Femur (tissue), 1 donor: ENCODE measurements at regions not wholly inside any gene's neighbourhood (a gene's known extent, or its start where the extent isn't known, plus 50 kb on each side); places are given as distances from the start of the nearest gene placed in this dataset.
"Not testable (repeated sequence)": the region's sequence is repeated elsewhere in the genome, so short reads cannot be mapped to it uniquely, and the experiment has no call there.

Experiments used
- DNase-seq: peaks from one replicate; pipeline ENCODE4 v3.0.0-alpha.2; 2017

DNA sequence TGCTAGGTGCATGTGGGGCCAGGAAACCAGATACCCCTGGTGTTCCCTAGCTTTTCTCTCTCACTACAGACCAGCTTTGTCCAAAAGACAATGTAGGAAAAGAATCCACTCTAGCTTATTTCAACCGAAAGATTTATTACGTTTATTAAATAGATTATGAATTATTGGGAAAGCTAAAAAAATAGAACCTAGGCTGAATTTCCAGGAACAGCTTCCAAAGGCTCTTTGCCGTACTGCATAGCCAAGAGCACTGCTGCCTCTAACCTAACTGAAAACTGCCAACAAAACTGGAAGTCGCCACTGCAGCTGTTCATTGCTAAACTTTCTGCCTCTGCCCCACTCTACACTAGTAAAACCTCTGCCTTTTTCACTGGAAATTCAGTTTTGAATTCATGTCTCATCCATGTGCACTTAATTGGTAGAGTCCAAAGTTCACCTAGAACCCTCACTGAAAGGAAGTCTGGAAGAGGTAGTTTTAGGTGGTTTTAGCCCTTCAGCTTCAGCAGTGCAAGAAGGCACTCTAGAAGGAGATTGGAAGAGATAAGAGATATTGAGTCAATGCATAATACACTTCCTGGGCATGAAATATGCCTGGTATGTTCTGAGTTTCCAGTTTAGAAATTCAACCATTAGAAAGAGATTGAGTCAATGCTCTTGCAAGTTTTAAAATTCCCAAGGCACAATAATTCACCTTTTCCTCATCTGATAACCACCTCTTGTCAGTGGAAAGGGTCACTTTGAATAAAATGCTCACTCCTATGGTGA is 927.9 kb downstream of the MAT2B start:
- peak; percentile 25 for DNase-seq

GRCh38 chr5:164435576-164435975 is 930.2 kb downstream of the MAT2B start:
- no peak for DNase-seq

- DNase-seq, result no peak
These were observed 934.4 kb downstream of the MAT2B start for GRCh38 chr5:164439799-164440198.

GRCh38 chr5:164449460-164449859 is 944.0 kb downstream of the MAT2B start:
- no peak for DNase-seq

- DNase-seq, result no peak
These were observed 960.6 kb downstream of the MAT2B start for GRCh38 chr5:164466033-164466432.

DNA sequence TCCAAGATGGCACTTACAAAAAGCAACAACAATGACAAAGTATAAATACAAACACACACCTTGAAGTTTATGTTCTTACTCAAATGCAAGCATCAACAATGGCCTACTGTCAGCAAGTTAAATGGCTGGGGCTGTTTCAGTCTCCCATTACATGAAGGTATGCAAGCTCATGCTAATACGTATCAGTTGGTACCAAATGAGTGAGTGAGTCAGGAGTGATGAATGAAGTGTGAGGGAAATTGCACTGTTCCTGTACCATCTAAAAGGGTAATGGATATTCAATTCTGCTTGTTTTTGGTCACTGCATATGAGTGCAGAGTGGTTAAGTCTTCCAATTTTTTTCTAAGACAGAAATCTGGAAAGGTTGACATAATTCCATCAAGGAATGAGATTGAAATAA is 964.9 kb downstream of the MAT2B start:
- DNase-seq, result no peak

DNA sequence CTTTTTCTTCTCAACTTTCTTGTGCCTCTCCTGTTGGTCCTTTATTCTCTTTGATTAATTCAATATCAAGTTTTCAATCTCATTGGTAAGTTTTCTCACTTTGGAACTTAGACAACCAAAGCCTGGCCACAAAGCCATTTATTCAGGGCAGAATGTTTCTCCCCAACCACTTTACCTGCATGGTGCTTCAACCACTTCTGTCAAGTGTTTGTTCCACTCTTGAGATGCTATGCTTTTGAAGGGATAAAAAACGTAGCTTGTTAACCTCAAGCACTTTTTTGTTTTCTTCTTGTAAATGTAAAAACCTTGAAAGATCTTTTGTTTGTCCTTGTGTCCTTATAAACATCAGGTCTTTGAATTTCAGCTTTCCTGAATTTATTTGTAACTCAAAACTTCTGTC is 966.7 kb downstream of the MAT2B start:
- no peak for DNase-seq

GRCh38 chr5:164475339-164475977 is 970.0 kb downstream of the MAT2B start:
- no peak for DNase-seq

DNA sequence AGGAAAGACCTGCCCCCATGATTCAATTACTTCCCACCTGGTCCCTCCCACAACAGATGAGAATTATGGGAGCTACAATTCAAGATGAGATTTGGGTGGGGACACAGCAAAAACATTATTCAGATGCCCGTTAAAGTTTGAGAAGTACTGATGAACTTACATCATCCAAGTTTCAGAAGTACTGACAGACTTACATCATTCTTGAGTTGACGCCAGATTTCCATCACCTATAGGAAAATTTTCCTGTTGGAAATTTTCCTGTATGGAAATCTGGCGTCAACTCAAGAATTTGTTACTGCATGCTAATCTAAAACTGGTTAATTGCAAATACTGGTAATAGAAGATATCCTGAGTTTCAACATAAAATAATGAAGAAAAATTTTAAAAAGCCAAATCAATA is 975.9 kb downstream of the MAT2B start:
- DNase-seq, result no peak

- no peak for DNase-seq
These were observed 976.9 kb downstream of the MAT2B start for GRCh38 chr5:164482351-164482750.

DNA sequence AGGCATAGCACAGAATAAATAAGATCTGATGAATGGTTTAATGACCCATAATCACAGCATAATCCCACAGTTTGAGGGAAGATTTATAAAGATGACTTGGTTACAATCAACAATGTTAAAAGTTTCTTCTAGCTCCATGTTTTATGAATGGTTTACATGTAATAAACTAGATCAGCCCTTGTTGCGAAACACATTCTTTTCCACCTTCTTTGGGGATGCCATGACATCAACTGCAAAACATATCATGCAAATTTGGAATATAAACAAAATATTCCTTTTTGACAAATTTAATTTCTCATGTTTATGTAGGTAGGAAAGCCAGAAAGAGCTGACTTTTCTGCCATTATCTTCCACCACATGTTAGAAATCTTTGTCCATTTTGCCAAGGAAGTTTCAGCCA is 979.5 kb downstream of the MAT2B start:
- no peak for DNase-seq

GRCh38 chr5:164487939-164488338 is 982.5 kb downstream of the MAT2B start:
- no peak for DNase-seq

- DNase-seq, result no peak
These were observed 992.1 kb downstream of the MAT2B start for GRCh38 chr5:164497311-164498064.

DNA sequence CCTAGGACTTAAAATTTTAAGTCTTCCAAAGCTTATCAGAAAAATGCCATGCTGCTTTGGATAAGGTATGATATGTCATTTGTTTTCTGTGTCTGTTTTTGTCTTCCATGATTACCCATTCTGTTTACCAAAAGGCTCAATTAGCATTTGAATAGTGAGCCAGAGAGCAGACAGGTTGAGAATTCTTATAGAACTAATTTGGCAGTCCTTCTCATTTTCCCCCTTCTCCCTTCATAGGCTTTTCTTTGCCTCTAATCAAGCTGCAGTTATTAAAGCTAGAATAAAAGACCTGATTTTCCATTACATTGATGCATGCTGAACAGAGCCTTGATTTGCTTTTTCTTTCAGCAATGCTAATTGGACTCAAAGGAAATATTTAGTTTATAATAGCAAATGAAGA is 993.0 kb downstream of the MAT2B start:
- DNase-seq, result no peak

GRCh38 chr5:164500856-164501255 is 995.4 kb downstream of the MAT2B start:
- DNase-seq, result no peak

DNA sequence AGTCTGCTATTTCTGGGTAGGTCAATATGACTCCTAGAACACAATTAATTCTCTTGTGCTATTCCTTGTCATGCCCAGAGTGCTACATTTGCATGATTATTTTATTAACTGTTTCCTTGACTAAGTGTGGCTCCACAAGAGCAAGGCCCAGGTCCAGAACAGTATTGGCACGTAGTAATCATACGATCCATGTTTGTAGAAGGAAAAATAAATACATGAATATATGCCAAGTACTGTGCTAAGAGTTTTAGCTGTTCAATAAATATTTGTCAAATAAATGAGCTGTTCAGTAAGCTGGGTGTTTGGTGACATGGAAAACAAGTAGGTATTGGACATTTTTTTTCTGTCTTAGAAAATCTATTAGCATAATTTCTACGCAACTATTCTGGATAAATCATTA is 995.9 kb downstream of the MAT2B start:
- DNase-seq, result no peak

DNA sequence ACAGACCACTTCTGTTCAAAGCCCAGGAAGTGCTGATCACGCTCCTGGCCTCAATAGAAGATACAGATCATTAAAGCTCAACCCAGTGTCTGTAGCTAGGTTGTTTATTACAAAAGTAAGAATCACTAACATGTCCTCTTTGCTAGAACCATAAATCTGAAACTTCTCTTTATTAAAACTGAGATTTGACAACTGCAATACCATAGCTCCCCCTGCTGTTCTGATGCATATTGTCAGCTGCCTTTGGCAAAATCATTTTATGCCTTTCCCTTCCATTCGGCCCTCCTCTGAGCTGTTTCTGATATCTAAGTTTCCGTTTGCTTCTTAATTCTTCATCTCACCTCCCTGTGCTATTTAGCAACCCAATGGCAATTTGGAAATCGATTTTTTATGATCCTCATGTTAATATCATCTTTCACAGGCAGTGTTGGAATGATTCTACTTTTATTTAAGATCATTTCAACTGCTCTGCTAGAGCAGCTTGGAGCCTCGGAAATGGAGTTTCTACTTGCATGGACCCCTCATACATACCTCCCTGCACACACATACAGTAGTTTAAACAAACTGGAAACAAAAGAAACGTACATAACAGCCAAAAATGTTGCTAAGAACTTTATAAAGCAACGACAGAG is 998.8 kb downstream of the MAT2B start:
- DNase-seq, result peak; percentile 59

- DNase-seq, result no peak
These were observed 1000.4 kb downstream of the MAT2B start for GRCh38 chr5:164505791-164506190.

- no peak for DNase-seq
These were observed 1012.8 kb downstream of the MAT2B start for GRCh38 chr5:164518067-164518740.

DNA sequence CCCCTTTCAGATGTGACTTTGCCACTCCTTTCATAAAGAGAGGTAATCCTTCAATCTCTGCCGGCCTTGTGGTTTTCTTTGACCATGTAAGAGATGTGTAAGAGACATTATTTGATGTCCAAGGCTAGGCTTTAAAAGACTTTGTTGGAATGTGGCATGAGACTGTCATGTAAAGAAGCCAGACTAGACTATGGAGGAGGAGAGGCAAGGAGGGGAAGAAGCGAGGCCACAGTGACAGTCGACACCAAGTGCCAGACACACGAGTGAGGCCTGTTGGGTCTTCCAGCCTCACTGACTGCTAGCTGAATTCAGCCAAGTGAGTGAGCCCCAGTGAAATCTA is 1013.3 kb downstream of the MAT2B start:
- no peak for DNase-seq

DNA sequence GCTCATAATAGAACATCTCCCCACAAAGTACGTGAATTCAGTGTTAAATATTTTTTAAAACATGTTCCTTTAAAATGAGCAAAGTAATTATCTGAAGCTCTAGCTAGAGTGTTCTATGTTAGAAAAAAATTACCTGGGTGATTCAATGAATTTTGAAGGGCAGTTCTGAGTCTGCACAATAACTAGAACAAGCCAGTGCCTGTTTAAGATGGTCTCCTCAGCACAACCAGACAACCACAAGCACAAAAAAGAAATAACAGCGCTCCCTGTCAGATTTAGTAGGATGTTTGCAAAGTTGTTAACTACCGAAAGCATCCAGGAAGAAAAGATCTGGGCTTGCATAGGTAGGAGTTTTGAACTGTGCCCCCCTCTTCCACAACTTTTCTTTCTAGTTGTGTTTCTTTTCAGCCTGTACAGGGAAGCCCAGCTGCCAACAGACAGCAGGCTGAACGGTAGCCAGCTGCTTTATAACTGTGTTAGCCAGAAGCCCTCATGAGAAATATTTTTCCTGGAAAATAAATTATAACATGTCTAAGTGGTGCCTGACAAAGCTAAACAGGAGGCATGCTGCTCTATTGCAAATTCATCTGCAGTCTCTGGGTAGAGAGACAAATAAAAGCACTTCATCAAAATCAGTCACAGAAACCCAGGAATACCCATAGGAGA is 1026.9 kb downstream of the MAT2B start:
- DNase-seq, result peak; percentile 55

DNA sequence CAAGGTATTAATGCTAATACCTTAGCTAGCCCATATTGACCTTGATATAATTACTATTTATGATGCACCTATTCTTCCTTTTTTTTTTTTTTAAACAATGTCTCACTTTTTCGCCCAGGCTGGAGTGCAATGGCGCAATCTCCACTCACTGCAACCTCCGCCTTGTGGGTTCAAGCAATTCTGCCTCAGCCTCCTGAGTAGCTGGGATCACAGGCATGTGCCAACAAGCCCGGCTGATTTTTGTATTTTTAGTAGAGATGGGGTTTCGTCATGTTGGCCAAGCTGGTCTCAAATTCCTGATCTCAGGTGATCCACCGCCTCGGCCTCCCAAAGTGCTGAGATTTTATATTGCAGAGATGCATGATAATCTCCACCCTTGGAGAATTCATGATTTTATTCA is 1028.0 kb downstream of the MAT2B start:
- DNase-seq, result not testable (repeated sequence)
